ENCODE measurements at regions not wholly inside any gene's neighbourhood (a gene's known extent, or its start where the extent isn't known, plus 50 kb on each side); places are given as distances from the start of the nearest gene placed in this dataset.

DNA sequence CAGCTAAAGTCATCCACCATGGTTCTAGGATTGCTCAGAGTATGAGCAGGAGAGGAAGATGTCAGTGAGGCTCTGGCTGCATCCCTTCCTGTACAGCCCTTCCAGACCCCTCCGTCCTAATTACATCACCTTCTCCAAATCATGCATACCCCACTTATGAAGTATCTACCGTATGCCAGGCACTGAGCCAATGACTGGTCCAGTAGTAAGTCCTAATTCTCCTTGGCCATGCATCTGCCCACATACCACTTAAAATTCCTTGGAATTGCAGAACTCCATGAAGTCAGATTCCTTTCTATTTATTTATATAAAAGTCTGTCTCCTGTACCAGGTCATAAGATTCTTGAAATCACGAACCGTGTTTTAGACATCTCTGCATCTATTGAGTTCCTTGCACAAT, 106.1 kb downstream of the SEC16B start:
- Histone ChIP-seq H3K79me2 (ENCODE audit: insufficient read depth, low read length) (no peaks in the 10 kb centered on the region), H3K9ac (ENCODE audit: low read depth, low read length, poor library complexity, severe bottlenecking) (no peak overlapping the region), H2AFZ (ENCODE audit: low read length) (no peak overlapping the region), H3K9me2 (replicated peaks; ENCODE audit: low read depth, low read length) (no peaks in the 10 kb centered on the region), H3K4me1 (ENCODE audit: insufficient read depth, low read length, poor library complexity, severe bottlenecking) (peaks cover under 1% of the 10 kb centered on the region), H3K9me3 (ENCODE audit: insufficient read depth, low read depth, low read length) (no peaks in the 10 kb centered on the region), H3K27me3 (ENCODE audit: insufficient read depth, low read length, poor library complexity, severe bottlenecking) (no peaks in the 10 kb centered on the region), H3K4me2 (ENCODE audit: low read depth, low read length, poor library complexity, severe bottlenecking) (no peak overlapping the region), H3F3A (ENCODE audit: low read depth) (no peaks in the 10 kb centered on the region), H3K36me3 (ENCODE audit: insufficient read depth, low read length) (no peaks in the 10 kb centered on the region), H4K20me1 (ENCODE audit: insufficient read depth, low read length, poor library complexity, severe bottlenecking) (no peaks in the 10 kb centered on the region), H3K4me3 (ENCODE audit: low read length, poor library complexity, severe bottlenecking) (no peak overlapping the region)
- no peak for TF ChIP-seq EZH2phosphoT487 (IDR thresholded peaks at IDR 0.05; ENCODE audit: borderline replicate concordance)
- TF ChIP-seq, protein P1, sequence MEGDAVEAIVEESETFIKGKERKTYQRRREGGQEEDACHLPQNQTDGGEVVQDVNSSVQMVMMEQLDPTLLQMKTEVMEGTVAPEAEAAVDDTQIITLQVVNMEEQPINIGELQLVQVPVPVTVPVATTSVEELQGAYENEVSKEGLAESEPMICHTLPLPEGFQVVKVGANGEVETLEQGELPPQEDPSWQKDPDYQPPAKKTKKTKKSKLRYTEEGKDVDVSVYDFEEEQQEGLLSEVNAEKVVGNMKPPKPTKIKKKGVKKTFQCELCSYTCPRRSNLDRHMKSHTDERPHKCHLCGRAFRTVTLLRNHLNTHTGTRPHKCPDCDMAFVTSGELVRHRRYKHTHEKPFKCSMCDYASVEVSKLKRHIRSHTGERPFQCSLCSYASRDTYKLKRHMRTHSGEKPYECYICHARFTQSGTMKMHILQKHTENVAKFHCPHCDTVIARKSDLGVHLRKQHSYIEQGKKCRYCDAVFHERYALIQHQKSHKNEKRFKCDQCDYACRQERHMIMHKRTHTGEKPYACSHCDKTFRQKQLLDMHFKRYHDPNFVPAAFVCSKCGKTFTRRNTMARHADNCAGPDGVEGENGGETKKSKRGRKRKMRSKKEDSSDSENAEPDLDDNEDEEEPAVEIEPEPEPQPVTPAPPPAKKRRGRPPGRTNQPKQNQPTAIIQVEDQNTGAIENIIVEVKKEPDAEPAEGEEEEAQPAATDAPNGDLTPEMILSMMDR (conservative IDR thresholded peaks at IDR 0.05; ENCODE audit: low read length) = no peak

DNA sequence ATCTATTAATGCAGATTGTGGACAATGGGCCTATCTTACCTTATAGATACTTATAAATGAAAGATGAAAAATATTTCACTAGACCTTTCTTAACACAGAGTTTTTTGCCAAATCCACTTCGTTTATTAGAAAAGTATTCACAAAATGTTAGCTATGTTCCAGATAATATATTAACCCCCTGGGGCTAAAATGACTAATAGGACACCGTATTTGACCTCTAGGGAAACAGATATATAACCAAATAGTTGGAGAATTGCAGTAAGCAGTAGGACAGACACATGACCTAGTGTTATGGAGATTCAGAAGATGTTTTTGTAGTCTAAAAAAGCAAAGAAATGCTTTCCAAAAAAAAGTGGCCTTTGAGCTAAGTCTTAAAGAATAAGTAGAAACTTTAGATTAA, 106.9 kb downstream of the SEC16B start:
- no peaks in the 10 kb centered on the region for H3K27me3 ChIP-seq (ENCODE audit: insufficient read depth, low read length, poor library complexity, severe bottlenecking)
- no peak overlapping the region for H2AFZ ChIP-seq (ENCODE audit: low read length)
- no peaks in the 10 kb centered on the region for H3K9me2 ChIP-seq (replicated peaks; ENCODE audit: low read depth, low read length)
- H3K36me3 ChIP-seq (ENCODE audit: insufficient read depth, low read length) = no peaks in the 10 kb centered on the region
- no peaks in the 10 kb centered on the region for H4K20me1 ChIP-seq (ENCODE audit: insufficient read depth, low read length, poor library complexity, severe bottlenecking)
- H3K9me3 ChIP-seq (ENCODE audit: insufficient read depth, low read depth, low read length) = no peaks in the 10 kb centered on the region
- no peak overlapping the region for H3K4me2 ChIP-seq (ENCODE audit: low read depth, low read length, poor library complexity, severe bottlenecking)
- no peaks in the 10 kb centered on the region for H3K79me2 ChIP-seq (ENCODE audit: insufficient read depth, low read length)
- peaks cover 10% of the 10 kb centered on the region for H3K4me1 ChIP-seq (ENCODE audit: insufficient read depth, low read length, poor library complexity, severe bottlenecking)
- H3K9ac ChIP-seq (ENCODE audit: low read depth, low read length, poor library complexity, severe bottlenecking) = no peak overlapping the region
- no peaks in the 10 kb centered on the region for H3F3A ChIP-seq (ENCODE audit: low read depth)
- H3K4me3 ChIP-seq (ENCODE audit: low read length, poor library complexity, severe bottlenecking) = no peak overlapping the region
- no peak for TF ChIP-seq EZH2phosphoT487 (IDR thresholded peaks at IDR 0.05; ENCODE audit: borderline replicate concordance)
- TF ChIP-seq, protein P1 (conservative IDR thresholded peaks at IDR 0.05; ENCODE audit: low read length) = no peak

DNA sequence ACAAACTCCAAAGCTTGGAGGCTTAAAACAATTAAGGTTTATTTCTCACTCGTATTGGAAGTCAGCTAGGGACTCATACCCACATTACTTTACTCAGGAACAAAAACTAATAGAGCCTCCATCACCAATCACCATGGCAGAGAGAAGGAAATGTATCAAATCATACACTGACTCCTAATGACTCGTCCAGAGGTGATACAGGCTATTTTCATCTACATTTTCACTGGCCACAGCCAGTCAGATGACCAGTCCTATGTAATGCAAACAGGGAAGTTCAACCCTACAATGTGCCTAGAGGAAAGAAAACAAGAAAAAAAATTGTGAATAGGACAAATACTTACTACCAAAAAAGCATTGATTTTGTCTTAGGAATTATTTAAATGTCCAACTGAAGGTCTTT, 110.3 kb downstream of the SEC16B start:
- no peak for TF ChIP-seq EZH2phosphoT487 (IDR thresholded peaks at IDR 0.05; ENCODE audit: borderline replicate concordance)
- TF ChIP-seq, protein P1 (conservative IDR thresholded peaks at IDR 0.05; ENCODE audit: low read length) = no peak
- H3K36me3 ChIP-seq (ENCODE audit: insufficient read depth, low read length) = no peaks in the 10 kb centered on the region
- H3K79me2 ChIP-seq (ENCODE audit: insufficient read depth, low read length) = no peaks in the 10 kb centered on the region
- H3K9me2 ChIP-seq (replicated peaks; ENCODE audit: low read depth, low read length) = no peaks in the 10 kb centered on the region
- no peaks in the 10 kb centered on the region for H3F3A ChIP-seq (ENCODE audit: low read depth)
- H3K4me1 ChIP-seq (ENCODE audit: insufficient read depth, low read length, poor library complexity, severe bottlenecking) = peaks cover 12% of the 10 kb centered on the region
- H4K20me1 ChIP-seq (ENCODE audit: insufficient read depth, low read length, poor library complexity, severe bottlenecking) = no peaks in the 10 kb centered on the region
- no peaks in the 10 kb centered on the region; the same call in 1 of the 2 replicates for H3K9me3 ChIP-seq (ENCODE audit: insufficient read depth, low read depth, low read length)
- H3K9ac ChIP-seq (ENCODE audit: low read depth, low read length, poor library complexity, severe bottlenecking) = no peak overlapping the region
- no peak overlapping the region for H3K4me3 ChIP-seq (ENCODE audit: low read length, poor library complexity, severe bottlenecking)
- no peak overlapping the region for H2AFZ ChIP-seq (ENCODE audit: low read length)
- no peaks in the 10 kb centered on the region for H3K27me3 ChIP-seq (ENCODE audit: insufficient read depth, low read length, poor library complexity, severe bottlenecking)
- no peak overlapping the region for H3K4me2 ChIP-seq (ENCODE audit: low read depth, low read length, poor library complexity, severe bottlenecking)
